ENCODE measurements at regions not wholly inside any gene's neighbourhood (a gene's known extent, or its start where the extent isn't known, plus 50 kb on each side); places are given as distances from the start of the nearest gene placed in this dataset.

DNA sequence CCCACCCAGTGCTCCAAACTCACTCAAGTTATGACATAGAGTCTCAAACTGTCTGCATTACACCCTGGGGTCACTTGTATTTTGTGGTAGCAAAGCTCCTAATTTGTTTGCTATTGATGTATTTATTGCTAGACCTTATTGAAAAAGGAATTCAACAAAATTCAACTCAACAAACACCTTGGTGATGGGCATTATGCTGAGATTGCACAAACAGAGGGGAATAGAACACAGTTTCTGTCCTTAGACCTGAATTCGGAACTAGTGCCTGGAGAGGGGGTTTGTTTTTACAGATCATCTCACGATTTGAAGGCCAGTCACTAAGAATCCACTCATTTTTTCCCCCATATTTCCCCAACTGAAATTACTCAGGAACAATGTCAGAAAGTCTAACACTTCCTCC lies 53.5 kb upstream of the MAPK4 start:
- TF ChIP-seq, protein P1, sequence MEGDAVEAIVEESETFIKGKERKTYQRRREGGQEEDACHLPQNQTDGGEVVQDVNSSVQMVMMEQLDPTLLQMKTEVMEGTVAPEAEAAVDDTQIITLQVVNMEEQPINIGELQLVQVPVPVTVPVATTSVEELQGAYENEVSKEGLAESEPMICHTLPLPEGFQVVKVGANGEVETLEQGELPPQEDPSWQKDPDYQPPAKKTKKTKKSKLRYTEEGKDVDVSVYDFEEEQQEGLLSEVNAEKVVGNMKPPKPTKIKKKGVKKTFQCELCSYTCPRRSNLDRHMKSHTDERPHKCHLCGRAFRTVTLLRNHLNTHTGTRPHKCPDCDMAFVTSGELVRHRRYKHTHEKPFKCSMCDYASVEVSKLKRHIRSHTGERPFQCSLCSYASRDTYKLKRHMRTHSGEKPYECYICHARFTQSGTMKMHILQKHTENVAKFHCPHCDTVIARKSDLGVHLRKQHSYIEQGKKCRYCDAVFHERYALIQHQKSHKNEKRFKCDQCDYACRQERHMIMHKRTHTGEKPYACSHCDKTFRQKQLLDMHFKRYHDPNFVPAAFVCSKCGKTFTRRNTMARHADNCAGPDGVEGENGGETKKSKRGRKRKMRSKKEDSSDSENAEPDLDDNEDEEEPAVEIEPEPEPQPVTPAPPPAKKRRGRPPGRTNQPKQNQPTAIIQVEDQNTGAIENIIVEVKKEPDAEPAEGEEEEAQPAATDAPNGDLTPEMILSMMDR (IDR thresholded peaks at IDR 0.05) = no peak
- TF ChIP-seq ZFX (IDR thresholded peaks at IDR 0.05; ENCODE audit: borderline replicate concordance) = no peak

All from 22Rv1 (cell line).